T-helper 1 cell treated with Interleukin-12 subunit alpha and Interleukin-12 subunit beta and Interleukin-4 antibody, amounts not matched to agents 30 μg/mL and 1 μg/mL, for 36 hours (primary cell): ENCODE measurements at regions not wholly inside any gene's neighbourhood (a gene's known extent, or its start where the extent isn't known, plus 50 kb on each side); places are given as distances from the start of the nearest gene placed in this dataset.

Experiments
- H3K27ac Mint-ChIP-seq: one replicate; pipeline ENCODE4 v1.8.0; 2021; ENCODE audit warnings: mild to moderate bottlenecking, mixed read lengths
- H3K27me3 Mint-ChIP-seq: one replicate; pipeline ENCODE4 v1.8.0; 2021; ENCODE audit warnings: low read depth, mixed read lengths
- H3K36me3 Mint-ChIP-seq: one replicate; pipeline ENCODE4 v1.8.0; 2021; ENCODE audit warnings: low read depth, mixed read lengths
- H3K4me1 Mint-ChIP-seq: one replicate; pipeline ENCODE4 v1.8.0; 2021; ENCODE audit warnings: low read depth, mixed read lengths
- H3K4me3 Mint-ChIP-seq: one replicate; pipeline ENCODE4 v1.8.0; 2021; ENCODE audit warnings: mild to moderate bottlenecking, moderate library complexity, mixed read lengths
- H3K9me3 Mint-ChIP-seq: one replicate; pipeline ENCODE4 v1.8.0; 2021; ENCODE audit warnings: mixed read lengths

DNA sequence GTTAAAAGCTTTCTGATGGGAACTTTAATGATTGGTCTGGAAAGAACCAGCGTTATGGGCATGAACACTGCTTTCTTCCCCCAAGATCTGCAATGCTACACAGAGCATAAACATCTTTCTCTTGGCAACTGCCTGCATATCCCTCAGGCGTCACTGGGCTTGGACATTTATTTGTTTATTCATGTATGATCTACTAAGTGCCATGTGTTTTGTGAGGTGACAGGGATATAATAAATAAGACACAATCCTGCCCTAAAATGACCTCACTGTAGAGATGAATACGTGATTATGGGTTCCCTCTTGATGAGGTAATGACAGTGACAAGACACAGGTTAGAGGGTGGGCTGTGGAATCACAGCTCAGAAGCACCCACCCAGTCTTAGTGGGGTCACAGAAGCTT, 485.3 kb downstream of the PDCD6IP start:
- no peak overlapping the region for H3K27ac Mint-ChIP-seq
- no peaks in the 10 kb centered on the region for H3K36me3 Mint-ChIP-seq
- H3K4me1 Mint-ChIP-seq: no peaks in the 10 kb centered on the region
- no peaks in the 10 kb centered on the region for H3K9me3 Mint-ChIP-seq
- H3K4me3 Mint-ChIP-seq: no peak overlapping the region
- H3K27me3 Mint-ChIP-seq: no peaks in the 10 kb centered on the region

DNA sequence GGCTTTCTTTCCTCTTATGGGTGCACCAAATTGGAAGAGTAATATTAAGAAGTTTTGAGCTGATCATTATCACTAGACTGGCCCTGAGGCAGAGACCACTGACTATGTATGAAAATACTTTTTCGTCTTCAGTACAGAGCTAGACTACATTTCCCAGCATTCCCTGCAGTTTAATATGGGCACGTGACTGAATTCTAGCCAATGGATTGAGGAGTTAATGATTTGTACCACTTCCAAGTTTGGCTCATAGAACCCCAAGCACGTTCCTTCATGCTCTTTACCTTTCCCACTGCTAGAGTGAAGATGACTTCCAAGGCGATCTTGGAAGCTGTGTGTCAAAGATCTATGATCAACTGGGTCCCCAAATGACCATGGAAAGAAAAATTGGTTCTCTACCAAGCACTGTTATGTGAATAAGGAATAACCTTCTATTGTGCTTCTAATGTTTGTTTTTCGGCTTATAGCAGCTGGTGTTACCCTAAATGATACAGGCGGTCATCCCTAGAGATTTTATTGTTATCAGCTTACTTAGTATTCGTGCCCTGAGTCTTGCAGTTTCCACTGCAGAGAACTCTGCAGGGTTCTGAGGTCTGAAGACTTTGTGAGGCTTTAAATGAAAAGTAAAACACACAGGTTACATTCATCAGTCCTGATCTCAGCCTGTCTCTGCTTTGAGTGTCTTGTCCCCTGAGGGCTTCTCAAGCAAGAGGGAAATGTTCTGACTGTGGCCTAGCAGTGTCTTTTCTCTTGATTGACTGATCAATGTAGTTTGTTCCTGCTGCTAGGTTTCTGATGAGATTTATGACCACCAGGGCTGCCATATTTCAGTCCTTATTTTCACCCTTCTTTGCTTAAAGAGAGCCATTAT, 486.8 kb downstream of the PDCD6IP start:
- Mint-ChIP-seq H3K36me3 (no peaks in the 10 kb centered on the region), H3K4me1 (no peaks in the 10 kb centered on the region), H3K4me3 (no peak overlapping the region), H3K27me3 (no peaks in the 10 kb centered on the region), H3K9me3 (no peaks in the 10 kb centered on the region), H3K27ac (no peak overlapping the region)

DNA sequence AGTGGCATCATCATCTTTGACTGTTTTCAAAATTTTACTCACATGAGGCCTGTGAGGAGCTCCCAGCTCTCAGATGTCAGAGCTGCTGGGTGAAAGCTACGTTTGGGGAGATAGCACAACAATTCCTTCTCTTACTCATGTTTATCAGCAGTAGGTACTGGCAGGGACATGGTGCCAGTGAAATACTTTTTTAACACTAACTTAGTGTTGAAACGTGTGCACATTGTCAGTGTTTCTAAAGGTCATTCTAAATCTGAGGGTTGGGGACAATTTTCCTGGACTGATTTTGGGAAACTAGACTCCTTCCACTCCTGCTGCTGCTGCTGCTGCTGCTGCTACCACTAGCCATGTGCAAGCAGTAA, 487.4 kb downstream of the PDCD6IP start:
- Mint-ChIP-seq H3K4me3 (no peak overlapping the region), H3K27ac (no peak overlapping the region), H3K9me3 (no peaks in the 10 kb centered on the region), H3K27me3 (no peaks in the 10 kb centered on the region), H3K36me3 (no peaks in the 10 kb centered on the region), H3K4me1 (no peaks in the 10 kb centered on the region)

GRCh38 chr3:34292605-34293300, 494.3 kb downstream of the PDCD6IP start:
- Mint-ChIP-seq H3K9me3 (no peaks in the 10 kb centered on the region), H3K27me3 (no peaks in the 10 kb centered on the region), H3K27ac (no peak overlapping the region), H3K36me3 (no peaks in the 10 kb centered on the region), H3K4me3 (no peak overlapping the region), H3K4me1 (no peaks in the 10 kb centered on the region)

DNA sequence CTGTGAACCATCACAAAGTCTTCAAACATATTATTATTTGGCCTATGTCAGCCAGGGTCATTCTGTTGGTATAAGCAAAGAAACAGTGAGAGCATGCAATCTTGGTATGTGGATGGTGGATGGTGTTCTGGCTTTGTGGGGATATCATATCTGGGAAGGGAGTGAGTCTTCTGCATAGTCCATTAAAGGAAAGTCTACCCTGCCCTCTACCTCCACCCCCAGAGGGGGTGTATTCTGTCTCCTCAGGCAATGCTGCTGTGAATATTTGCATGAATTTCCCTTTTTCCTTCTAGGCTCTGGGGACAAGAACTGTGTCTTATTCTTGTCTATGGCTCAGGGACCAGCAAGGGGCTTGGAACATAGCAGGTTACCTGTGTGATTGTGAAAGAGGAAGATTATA, 495.8 kb downstream of the PDCD6IP start:
- no peaks in the 10 kb centered on the region for H3K36me3 Mint-ChIP-seq
- no peaks in the 10 kb centered on the region for H3K4me1 Mint-ChIP-seq
- H3K27ac Mint-ChIP-seq: no peak overlapping the region
- no peaks in the 10 kb centered on the region for H3K9me3 Mint-ChIP-seq
- H3K4me3 Mint-ChIP-seq: no peak overlapping the region
- H3K27me3 Mint-ChIP-seq: no peaks in the 10 kb centered on the region

DNA sequence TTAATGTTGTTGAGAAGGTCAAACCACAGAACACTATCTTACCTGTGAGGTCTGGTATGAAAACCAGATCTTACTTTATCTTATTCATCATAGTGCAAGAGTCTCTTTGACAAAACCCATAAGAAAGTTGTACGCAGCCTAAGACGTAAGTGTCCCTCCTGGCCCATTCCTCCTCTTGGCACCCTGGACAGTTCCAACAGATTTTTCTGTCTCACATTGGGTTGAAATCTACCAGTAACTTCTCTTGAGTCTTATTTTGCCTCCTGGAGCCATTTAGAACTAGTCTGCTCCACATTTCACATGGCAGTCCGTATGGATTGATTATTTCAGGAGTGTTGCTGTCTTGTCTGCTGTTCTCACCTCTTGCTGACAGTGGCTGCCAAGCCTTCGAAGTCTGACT, 498.4 kb downstream of the PDCD6IP start:
- no peak overlapping the region for H3K4me3 Mint-ChIP-seq
- H3K27me3 Mint-ChIP-seq: no peaks in the 10 kb centered on the region
- no peaks in the 10 kb centered on the region for H3K36me3 Mint-ChIP-seq
- no peaks in the 10 kb centered on the region for H3K9me3 Mint-ChIP-seq
- no peaks in the 10 kb centered on the region for H3K4me1 Mint-ChIP-seq
- H3K27ac Mint-ChIP-seq: no peak overlapping the region

- Mint-ChIP-seq H3K27ac (no peak overlapping the region), H3K36me3 (no peaks in the 10 kb centered on the region), H3K9me3 (no peaks in the 10 kb centered on the region)
Measured at GRCh38 chr3:34298653-34299052, 500.2 kb downstream of the PDCD6IP start.

GRCh38 chr3:34300621-34301020, 502.2 kb downstream of the PDCD6IP start:
- Mint-ChIP-seq H3K9me3 (no peaks in the 10 kb centered on the region), H3K4me3 (no peak overlapping the region), H3K27ac (no peak overlapping the region), H3K27me3 (no peaks in the 10 kb centered on the region), H3K36me3 (no peaks in the 10 kb centered on the region), H3K4me1 (no peaks in the 10 kb centered on the region)

More at GRCh38 chr3:34298653-34299052, 500.2 kb downstream of the PDCD6IP start:
- no peaks in the 10 kb centered on the region for H3K27me3 Mint-ChIP-seq
- H3K4me1 Mint-ChIP-seq: no peaks in the 10 kb centered on the region
- H3K4me3 Mint-ChIP-seq: no peak overlapping the region

- Mint-ChIP-seq H3K9me3 (no peaks in the 10 kb centered on the region), H3K4me1 (no peaks in the 10 kb centered on the region), H3K4me3 (no peak overlapping the region), H3K27ac (no peak overlapping the region), H3K27me3 (no peaks in the 10 kb centered on the region), H3K36me3 (no peaks in the 10 kb centered on the region)
Measured at GRCh38 chr3:34301313-34301712, 502.9 kb downstream of the PDCD6IP start.

- H3K27ac Mint-ChIP-seq: no peak overlapping the region
- no peaks in the 10 kb centered on the region for H3K9me3 Mint-ChIP-seq
- H3K4me3 Mint-ChIP-seq: no peak overlapping the region
- H3K36me3 Mint-ChIP-seq: no peaks in the 10 kb centered on the region
- no peaks in the 10 kb centered on the region for H3K27me3 Mint-ChIP-seq
- no peaks in the 10 kb centered on the region for H3K4me1 Mint-ChIP-seq
Measured at GRCh38 chr3:34305266-34305665, 506.8 kb downstream of the PDCD6IP start.

GRCh38 chr3:34312684-34313083, 514.3 kb downstream of the PDCD6IP start:
- H3K27me3 Mint-ChIP-seq: no peaks in the 10 kb centered on the region
- no peak overlapping the region for H3K27ac Mint-ChIP-seq
- H3K4me3 Mint-ChIP-seq: no peak overlapping the region
- no peaks in the 10 kb centered on the region for H3K9me3 Mint-ChIP-seq
- H3K4me1 Mint-ChIP-seq: no peaks in the 10 kb centered on the region
- no peaks in the 10 kb centered on the region for H3K36me3 Mint-ChIP-seq

DNA sequence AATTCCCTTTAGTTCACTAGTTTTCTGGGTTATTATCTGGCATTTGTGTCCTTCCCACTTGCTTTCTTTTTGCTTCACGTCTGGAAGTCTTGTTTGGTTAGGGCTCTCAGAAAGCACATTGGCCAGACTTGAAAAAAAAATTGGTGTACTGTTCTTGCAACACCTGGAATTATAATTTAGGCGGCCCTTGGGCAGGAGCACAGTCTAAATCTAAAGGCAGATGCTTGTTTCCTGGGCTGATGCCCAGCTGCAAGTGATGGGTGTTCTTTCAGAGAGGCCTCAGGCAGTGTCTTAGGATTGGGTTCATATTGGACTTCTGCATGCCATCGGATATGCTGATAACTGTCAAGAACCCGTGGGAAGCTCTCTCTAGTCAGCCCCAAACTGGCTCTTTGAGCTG, 521.5 kb downstream of the PDCD6IP start:
- no peak overlapping the region for H3K4me3 Mint-ChIP-seq
- no peaks in the 10 kb centered on the region for H3K4me1 Mint-ChIP-seq
- no peaks in the 10 kb centered on the region for H3K27me3 Mint-ChIP-seq
- no peaks in the 10 kb centered on the region for H3K36me3 Mint-ChIP-seq
- no peak overlapping the region for H3K27ac Mint-ChIP-seq
- H3K9me3 Mint-ChIP-seq: peaks cover 8% of the 10 kb centered on the region

DNA sequence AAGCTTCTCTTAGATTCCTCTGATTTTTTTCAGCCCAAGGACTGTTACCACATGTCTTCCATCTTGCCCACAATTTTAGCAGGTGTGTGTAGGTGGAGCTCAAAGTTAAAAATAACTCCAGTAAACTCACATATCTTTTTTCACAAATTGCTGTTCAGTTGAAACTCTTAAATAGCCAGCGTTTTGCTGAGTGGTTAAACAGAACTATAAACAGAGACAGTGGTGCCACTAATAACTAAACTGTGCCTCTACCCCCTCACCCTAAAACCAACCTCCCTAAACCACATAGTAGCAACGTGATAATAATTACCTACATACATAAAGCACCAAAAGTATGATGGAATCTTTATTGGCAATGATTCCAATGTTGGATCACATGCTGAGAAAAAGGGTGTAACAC, 525.1 kb downstream of the PDCD6IP start:
- Mint-ChIP-seq H3K27ac (no peak overlapping the region), H3K27me3 (no peaks in the 10 kb centered on the region), H3K4me1 (no peaks in the 10 kb centered on the region), H3K36me3 (no peaks in the 10 kb centered on the region), H3K4me3 (no peak overlapping the region), H3K9me3 (peaks cover 4% of the 10 kb centered on the region)

- Mint-ChIP-seq H3K4me1 (no peaks in the 10 kb centered on the region), H3K36me3 (no peaks in the 10 kb centered on the region), H3K27me3 (no peaks in the 10 kb centered on the region)
Measured at GRCh38 chr3:34346656-34347055, 548.2 kb downstream of the PDCD6IP start.

More at GRCh38 chr3:34346656-34347055, 548.2 kb downstream of the PDCD6IP start:
- H3K4me3 Mint-ChIP-seq: no peak overlapping the region
- H3K27ac Mint-ChIP-seq: no peak overlapping the region
- H3K9me3 Mint-ChIP-seq: no peaks in the 10 kb centered on the region
